GM12878 (cell line): ENCODE measurements at regions not wholly inside any gene's neighbourhood (a gene's known extent, or its start where the extent isn't known, plus 50 kb on each side); places are given as distances from the start of the nearest gene placed in this dataset.

Source experiments
- ATAC-seq: fragments of 200-7000 bp; cut with Tn5 transposase; 3 replicates; pipeline ENCODE4 v1.9.1; 2020; ENCODE audit warnings: mild to moderate bottlenecking, moderate library complexity
- BruUV-seq: library from RNA; stranded (reverse); fragments of 400-500 nt; replicated peaks from 2 replicates; lab custom pipeline; 2021; lab: Mats Ljungman, UMichigan
- CTCF ChIA-PET: fragments of 300-600 bp; sonication (Branson Sonifier 250); formaldehyde crosslinking; extraction: SDS; loops from one replicate; lab custom pipeline; 2021; ENCODE audit warnings: inconsistent platforms; lab: Yijun Ruan, JAX
- POLR2A ChIA-PET: fragments of 350-600 bp; formaldehyde crosslinking; extraction: SDS; loops from one replicate; lab custom pipeline; 2021; ENCODE audit warnings: inconsistent platforms; lab: Charles Lee
- RAD21 ChIA-PET: fragments of 300-600 bp; sonication (Branson Sonifier 250); formaldehyde crosslinking; loops from one replicate; lab custom pipeline; 2023; ENCODE audit warnings: antibody characterized with exemption; ENCODE audit not compliant: unreplicated experiment; lab: Charles Lee
- SMC1A ChIA-PET: fragments of 300-600 bp; sonication (Branson Sonifier 250); formaldehyde crosslinking; loops from one replicate; lab custom pipeline; 2023; ENCODE audit not compliant: unreplicated experiment, uncharacterized antibody; lab: Charles Lee
- DNase-seq: peaks from one replicate; pipeline ENCODE4 v3.0.0-alpha.2; 2011; ENCODE audit warnings: low read depth, low spot score
- FAIRE-seq: peaks from 3 replicates; lab custom pipeline; 2011; peaks lifted over from hg19 to GRCh38; lab: Jason Lieb, UNC
- H2AFZ ChIP-seq: 2 replicates; pipeline ENCODE4 v1.6.0; 2011; ENCODE audit warnings: low read depth, low read length, control low read depth; ENCODE audit not compliant: control insufficient read depth
- H3K27ac ChIP-seq: 2 replicates; pipeline ENCODE4 v1.5.1; 2011; ENCODE audit warnings: control low read depth; ENCODE audit not compliant: control insufficient read depth, insufficient read depth
- H3K27me3 ChIP-seq, 2 experiments: replicated peaks in 1 of 2; 2 replicates each; pipeline versions ENCODE4 v1.6.0 to v1.6.1; 2011; ENCODE audit warnings: low read length in 1 of 2; ENCODE audit not compliant: control insufficient read depth in 2 of 2, insufficient read depth in 2 of 2
- H3K36me3 ChIP-seq, 2 experiments: 2 replicates each; pipeline ENCODE4 v1.5.1; 2011; ENCODE audit warnings: low read length in 1 of 2; ENCODE audit not compliant: control insufficient read depth in 2 of 2, insufficient read depth in 2 of 2
- H3K4me1 ChIP-seq: 2 replicates; pipeline ENCODE4 v1.6.1; 2011; ENCODE audit warnings: mild to moderate bottlenecking, low read length, moderate library complexity, mixed read lengths; ENCODE audit not compliant: control insufficient read depth, insufficient read depth
- H3K4me2 ChIP-seq: 2 replicates; pipeline ENCODE4 v1.6.0; 2011; ENCODE audit warnings: control low read depth; ENCODE audit not compliant: control insufficient read depth, insufficient read depth
- H3K4me3 ChIP-seq: fragments of 200-600 bp; sonication (generic); 2 replicates; pipeline ENCODE4 v1.5.1; 2016
- H3K79me2 ChIP-seq: 2 replicates; pipeline ENCODE4 v1.6.0; 2011; ENCODE audit warnings: low read length; ENCODE audit not compliant: control insufficient read depth, insufficient read depth
- H3K9ac ChIP-seq: 2 replicates; pipeline ENCODE4 v1.8.0; 2011; ENCODE audit warnings: low read length, control low read depth, mixed read lengths; ENCODE audit not compliant: control insufficient read depth, insufficient read depth
- H3K9me3 ChIP-seq: replicated peaks from 3 replicates; pipeline ENCODE4 v1.5.1; 2011; ENCODE audit warnings: mild to moderate bottlenecking, low read length; ENCODE audit not compliant: control insufficient read depth, insufficient read depth
- H4K20me1 ChIP-seq: 2 replicates; pipeline ENCODE4 v1.6.0; 2011; ENCODE audit not compliant: control insufficient read depth, insufficient read depth
- BCL11A ChIP-seq: IDR thresholded peaks from 2 replicates; pipeline ENCODE4 v1.6.1; 2011; ENCODE audit warnings: low read depth, low read length
- BHLHE40 ChIP-seq, 2 experiments: fragments of 450-650 bp in 1 of 2; IDR thresholded peaks; 2 replicates each; pipeline ENCODE4 v1.6.1; 2011 to 2017; ENCODE audit warnings: low read depth in 2 of 2, borderline replicate concordance in 1 of 2, improper control_type of control experiment in 1 of 2, low read length in 1 of 2, mild to moderate bottlenecking in 1 of 2
- BMI1 ChIP-seq: fragments of 450-650 bp; IDR thresholded peaks from 2 replicates; pipeline ENCODE4 v1.6.1; 2016; ENCODE audit warnings: mild to moderate bottlenecking, moderate library complexity, borderline replicate concordance
- EGR1 ChIP-seq, 2 experiments: IDR thresholded peaks; 1 replicate in 1 of 2; 2 replicates in 1 of 2; pipeline ENCODE4 v1.6.1; 2011 to 2012; ENCODE audit warnings: low read depth in 2 of 2, low read length in 2 of 2, borderline replicate concordance in 1 of 2, mild to moderate bottlenecking in 1 of 2, moderate library complexity in 1 of 2
- ESRRA ChIP-seq: IDR thresholded peaks from 2 replicates; pipeline ENCODE4 v1.6.1; 2012; ENCODE audit warnings: mild to moderate bottlenecking, low read length, improper control_type of control experiment
- MEF2A ChIP-seq: IDR thresholded peaks from 2 replicates; pipeline ENCODE4 v1.6.1; 2011; ENCODE audit warnings: low read depth, mild to moderate bottlenecking, low read length, moderate library complexity; ENCODE audit not compliant: insufficient read depth
- MYC ChIP-seq: IDR thresholded peaks from 2 replicates; pipeline ENCODE4 v1.6.1; 2011; ENCODE audit warnings: mild to moderate bottlenecking, low read length, moderate library complexity, inconsistent platforms; ENCODE audit not compliant: insufficient read depth, insufficient replicate concordance, insufficient read length, severe bottlenecking
- NR2C1 ChIP-seq: fragments of 450-650 bp; IDR thresholded peaks from 2 replicates; pipeline ENCODE4 v1.6.1; 2017; ENCODE audit warnings: antibody characterized with exemption, mild to moderate bottlenecking, moderate library complexity
- NR2C2 ChIP-seq: IDR thresholded peaks from 2 replicates; pipeline ENCODE4 v1.6.1; 2011; ENCODE audit warnings: borderline replicate concordance, low read depth; ENCODE audit not compliant: control insufficient read depth, insufficient read length
- NRF1 ChIP-seq: conservative IDR thresholded peaks from 2 replicates; pipeline ENCODE4 v1.6.1; 2011; ENCODE audit warnings: mild to moderate bottlenecking, low read depth, low read length, improper control_type of control experiment
- PAX8 ChIP-seq: fragments of 450-650 bp; IDR thresholded peaks from 2 replicates; pipeline ENCODE4 v1.6.1; 2017; ENCODE audit warnings: mild to moderate bottlenecking, moderate library complexity
- PBX3 ChIP-seq: IDR thresholded peaks from 2 replicates; pipeline ENCODE4 v1.6.1; 2011; ENCODE audit warnings: mild to moderate bottlenecking, low read depth, low read length, moderate library complexity; ENCODE audit not compliant: insufficient replicate concordance
- RELB ChIP-seq: fragments of 450-650 bp; IDR thresholded peaks from 2 replicates; pipeline ENCODE4 v1.6.1; 2017; ENCODE audit warnings: low read depth, mild to moderate bottlenecking, moderate library complexity
- TCF12 ChIP-seq: IDR thresholded peaks from 2 replicates; pipeline ENCODE4 v1.6.1; 2011; ENCODE audit warnings: low read depth, mild to moderate bottlenecking, low read length
- TCF3 ChIP-seq: IDR thresholded peaks from 2 replicates; pipeline ENCODE4 v1.6.1; 2012; ENCODE audit warnings: low read depth, mild to moderate bottlenecking, low read length, borderline replicate concordance; ENCODE audit not compliant: insufficient read depth
- WRNIP1 ChIP-seq: IDR thresholded peaks from 2 replicates; pipeline ENCODE4 v1.6.1; 2011; ENCODE audit warnings: low read depth, low read length, improper control_type of control experiment, borderline replicate concordance
- ZNF622 ChIP-seq: fragments of 450-650 bp; IDR thresholded peaks from 2 replicates; pipeline ENCODE4 v1.6.1; 2017; ENCODE audit warnings: mild to moderate bottlenecking, inconsistent platforms
- WGBS: methylation state at CpG from one replicate; pipeline ENCODE4 v1.1.6; 2016; ENCODE audit warnings: low lambda C conversion rate; ENCODE audit not compliant: insufficient replicate concordance, insufficient coverage; ENCODE audit errors: missing lambda C conversion rate; 5-methylcytosine and 5-hydroxymethylcytosine counted together
- in situ Hi-C: fragments of 300-500 bp; cut with MboI; formaldehyde crosslinking; loops from 9 replicates; pipeline ENCODE4 v1.14.3; 2018; ENCODE audit warnings: mixed read lengths
- intact Hi-C: fragments of 100-400 bp; cut with micrococcal nuclease; formaldehyde crosslinking; loops from one replicate; pipeline ENCODE4 v1.14.2; 2022; ENCODE audit not compliant: unreplicated experiment
- TF ChIP-seq, protein P1 (sequence below): IDR thresholded peaks from 2 replicates; pipeline ENCODE4 v1.6.1; 2012; ENCODE audit warnings: low read length, inconsistent platforms
- TF ChIP-seq, protein P2 (sequence below): IDR thresholded peaks from 2 replicates; pipeline ENCODE4 v1.6.1; 2011; ENCODE audit warnings: low read depth, mild to moderate bottlenecking, low read length, moderate library complexity, borderline replicate concordance; ENCODE audit errors: extremely low read depth

DNA sequence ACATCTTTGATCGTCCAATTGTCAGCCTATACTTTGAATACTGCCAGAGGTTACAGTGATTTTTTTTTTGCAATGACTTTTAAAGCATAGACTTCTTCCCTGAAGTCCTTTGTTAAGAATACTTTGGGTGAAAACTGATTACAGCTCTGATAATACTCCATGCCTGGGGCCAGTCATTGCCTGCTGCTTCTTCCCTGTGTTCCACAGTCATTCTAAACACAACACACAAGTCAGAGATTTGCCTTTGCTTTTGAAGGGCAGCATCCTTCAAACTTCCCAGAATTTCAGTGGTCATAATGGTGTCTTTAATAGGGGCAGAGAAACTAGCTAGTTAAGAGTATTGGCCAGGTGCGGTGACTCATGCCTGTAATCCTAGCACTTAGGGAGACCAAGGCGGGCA is 153.7 kb upstream of the PLAAT1 start:
- DNase-seq (no peak), ATAC-seq (no peak), FAIRE-seq (no peak)
- Histone ChIP-seq H3K27ac (no peak overlapping the region), H3K4me1 (no peaks in the 10 kb centered on the region), H4K20me1 (no peaks in the 10 kb centered on the region), H2AFZ (no peak overlapping the region), H3K9me3 (no peaks in the 10 kb centered on the region), H3K79me2 (no peaks in the 10 kb centered on the region), H3K4me3 (no peak overlapping the region), H3K27me3 (no peaks in the 10 kb centered on the region), H3K36me3 (no peaks in the 10 kb centered on the region), H3K4me2 (no peak overlapping the region)
- ChIA-PET CTCF (no interaction called here), POLR2A (no interaction called here), RAD21 (no interaction called here)
- in situ Hi-C loops, result no loop called here
- BruUV-seq, result no TSS peak
- no peak for TF ChIP-seq WRNIP1
- TF ChIP-seq TCF3, result no peak
- no peak for TF ChIP-seq BMI1
- no peak for TF ChIP-seq ZNF622
- TF ChIP-seq BCL11A, result no peak
- TF ChIP-seq EGR1 (IDR thresholded peaks at IDR 0.05; ENCODE audit: borderline replicate concordance in 1 of 2, low read depth in 2 of 2, low read length in 2 of 2), result no peak
- no peak for TF ChIP-seq MEF2A
- TF ChIP-seq NR2C1, result no peak
- no peak for TF ChIP-seq PBX3
- TF ChIP-seq TCF12, result no peak
- no peak for TF ChIP-seq ESRRA
- no peak for TF ChIP-seq PAX8
- no peak for TF ChIP-seq BHLHE40 (IDR thresholded peaks at IDR 0.05; ENCODE audit: borderline replicate concordance in 1 of 2, low read depth in 2 of 2, low read length in 1 of 2)
- TF ChIP-seq RELB, result no peak
- TF ChIP-seq NR2C2, result no peak
- TF ChIP-seq MYC, result no peak
- TF ChIP-seq, protein P1, sequence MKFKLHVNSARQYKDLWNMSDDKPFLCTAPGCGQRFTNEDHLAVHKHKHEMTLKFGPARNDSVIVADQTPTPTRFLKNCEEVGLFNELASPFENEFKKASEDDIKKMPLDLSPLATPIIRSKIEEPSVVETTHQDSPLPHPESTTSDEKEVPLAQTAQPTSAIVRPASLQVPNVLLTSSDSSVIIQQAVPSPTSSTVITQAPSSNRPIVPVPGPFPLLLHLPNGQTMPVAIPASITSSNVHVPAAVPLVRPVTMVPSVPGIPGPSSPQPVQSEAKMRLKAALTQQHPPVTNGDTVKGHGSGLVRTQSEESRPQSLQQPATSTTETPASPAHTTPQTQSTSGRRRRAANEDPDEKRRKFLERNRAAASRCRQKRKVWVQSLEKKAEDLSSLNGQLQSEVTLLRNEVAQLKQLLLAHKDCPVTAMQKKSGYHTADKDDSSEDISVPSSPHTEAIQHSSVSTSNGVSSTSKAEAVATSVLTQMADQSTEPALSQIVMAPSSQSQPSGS, result no peak
- no peak for TF ChIP-seq NRF1
- TF ChIP-seq, protein P2, sequence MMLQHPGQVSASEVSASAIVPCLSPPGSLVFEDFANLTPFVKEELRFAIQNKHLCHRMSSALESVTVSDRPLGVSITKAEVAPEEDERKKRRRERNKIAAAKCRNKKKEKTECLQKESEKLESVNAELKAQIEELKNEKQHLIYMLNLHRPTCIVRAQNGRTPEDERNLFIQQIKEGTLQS, result no peak
- TF ChIP-seq, all 136 proteins: peak for 0
- intact Hi-C loops, result no loop called here
- WGBS, result 46% methylated on average over 3 of the region's 3 CpGs
- no peak overlapping the region for H3K9ac ChIP-seq
- SMC1A ChIA-PET, result no interaction called here
